NCI-H526 (cell line): ENCODE measurements at regions not wholly inside any gene's neighbourhood (a gene's known extent, or its start where the extent isn't known, plus 50 kb on each side); places are given as distances from the start of the nearest gene placed in this dataset.
A peak's percentile ranks its signal among the peaks of the same experiment; 100 is the strongest.
"Not testable (repeated sequence)": the region's sequence is repeated elsewhere in the genome, so short reads cannot be mapped to it uniquely, and the experiment has no call there.

Experiments
- DNase-seq, 2 experiments: peaks; one replicate each; lab custom pipeline; 2025; lab: John Stamatoyannopoulos, UW

DNA sequence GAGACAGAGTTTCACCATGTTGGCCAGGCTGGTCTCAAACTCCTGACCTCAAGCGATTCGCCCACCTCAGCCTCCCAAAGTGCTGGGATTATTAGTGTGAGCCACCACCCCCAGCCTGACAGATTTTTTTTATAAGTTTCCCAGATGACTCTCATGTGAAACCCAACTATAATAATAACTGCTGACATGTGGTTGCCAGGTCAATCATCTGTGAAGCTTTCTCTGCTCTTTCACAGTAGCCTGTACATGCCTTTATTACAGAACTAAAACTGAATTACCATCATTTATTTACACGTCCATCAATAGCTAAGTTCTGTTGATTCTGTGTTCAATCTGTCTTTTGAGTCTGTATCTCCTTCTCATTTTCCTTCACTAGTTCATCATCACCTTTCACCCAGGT lies 218.5 kb downstream of the RPS29 start:
- DNase-seq = no peak

DNA sequence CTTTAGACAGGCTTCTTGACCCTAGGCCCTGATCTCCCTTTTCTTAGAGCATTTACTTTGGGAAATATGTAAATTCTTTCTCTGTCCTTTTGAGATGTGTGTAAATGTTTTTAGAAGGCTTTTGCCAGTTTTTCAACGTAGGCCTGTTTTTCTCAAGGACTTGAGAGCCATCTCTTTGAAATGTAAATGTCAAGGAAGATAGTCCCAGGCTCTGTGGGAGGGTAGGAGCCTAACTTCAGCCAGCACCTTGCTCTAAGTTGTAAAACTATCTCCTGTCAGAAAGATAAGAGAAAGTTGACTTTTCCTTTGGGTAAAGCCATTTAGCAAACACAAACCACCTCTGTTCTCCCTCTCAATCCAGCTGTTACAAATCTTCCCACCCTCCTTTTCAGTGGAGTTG lies 219.8 kb downstream of the RPS29 start:
- DNase-seq = no peak

DNA sequence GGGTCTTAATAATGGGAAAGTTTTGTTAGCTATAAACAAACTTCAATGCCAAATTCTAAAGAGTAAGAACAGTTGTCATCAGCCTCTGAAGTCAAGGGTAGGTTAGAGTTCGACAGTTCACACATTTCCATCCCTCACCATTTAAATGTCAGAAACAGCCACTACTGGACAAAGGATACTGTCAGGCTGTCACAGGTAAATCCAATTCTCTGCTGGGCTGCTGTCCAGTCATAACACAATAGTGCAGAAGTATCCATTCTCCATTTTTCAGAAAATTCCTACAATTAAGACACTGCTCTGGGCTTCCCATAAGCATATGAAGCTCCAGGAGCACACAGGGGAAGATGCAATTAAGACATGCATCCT lies 221.4 kb downstream of the RPS29 start:
- DNase-seq = no peak

DNA sequence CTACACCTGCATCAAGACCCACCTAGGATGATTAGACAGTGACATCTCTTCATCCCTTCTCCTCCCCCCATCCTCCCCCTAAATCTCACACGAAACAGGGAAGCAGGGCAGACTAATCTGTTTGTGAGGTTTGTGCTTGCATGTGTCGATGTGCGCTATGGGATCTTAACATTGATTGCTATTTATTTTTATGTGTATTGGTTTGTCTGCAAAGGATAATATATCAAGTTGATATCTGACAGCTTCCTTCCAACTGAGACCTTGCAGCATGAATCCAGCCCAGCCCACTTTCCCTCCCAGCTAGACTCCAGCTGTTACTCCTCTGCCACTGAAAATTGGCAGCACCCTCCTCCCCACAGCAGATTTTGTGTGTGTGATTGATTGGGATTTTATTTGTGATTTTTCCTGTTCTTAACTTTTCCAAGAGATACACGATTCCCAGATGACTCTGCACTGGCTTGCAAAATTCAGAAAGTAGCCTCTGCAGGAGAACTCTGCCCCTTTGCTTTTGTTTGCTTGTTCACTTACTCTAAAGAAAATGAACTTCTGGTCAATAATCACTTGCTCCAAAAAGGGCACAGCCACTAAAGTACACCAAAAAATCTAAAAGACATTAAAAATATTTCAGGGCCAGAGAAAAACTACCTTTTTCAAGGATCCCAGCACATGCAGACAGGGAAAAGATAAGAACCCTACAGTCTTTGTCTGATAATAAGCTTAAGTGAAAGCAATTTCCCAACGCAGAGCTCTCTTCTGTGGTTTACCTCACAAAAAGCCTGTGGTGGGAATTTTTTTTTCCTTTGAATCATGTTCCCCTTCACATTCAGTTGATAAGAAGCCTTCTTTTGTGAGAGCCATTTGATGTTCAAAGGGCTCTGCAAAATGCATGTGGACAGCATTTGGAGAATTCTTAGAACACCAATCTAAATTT lies 222.1 kb downstream of the RPS29 start:
- no peak for DNase-seq

DNA sequence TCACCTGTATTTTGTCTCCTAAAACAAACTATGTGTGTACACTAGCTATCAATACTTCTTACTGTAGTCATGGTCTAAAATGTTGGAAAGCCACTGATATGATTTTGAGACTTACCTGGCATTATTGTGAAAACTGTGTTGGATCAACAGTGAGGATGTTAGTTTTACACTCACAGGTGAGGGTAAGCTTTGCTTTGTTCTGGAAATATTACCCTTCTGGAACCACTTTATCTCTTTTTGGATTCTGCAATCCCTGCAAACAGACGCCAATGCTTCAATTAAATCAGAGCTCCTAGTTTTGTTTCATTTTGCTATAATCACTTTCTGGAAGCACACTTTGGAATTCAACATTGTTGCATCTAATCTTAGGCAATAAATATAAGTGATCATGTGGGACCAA lies 223.3 kb downstream of the RPS29 start:
- DNase-seq = no peak

DNA sequence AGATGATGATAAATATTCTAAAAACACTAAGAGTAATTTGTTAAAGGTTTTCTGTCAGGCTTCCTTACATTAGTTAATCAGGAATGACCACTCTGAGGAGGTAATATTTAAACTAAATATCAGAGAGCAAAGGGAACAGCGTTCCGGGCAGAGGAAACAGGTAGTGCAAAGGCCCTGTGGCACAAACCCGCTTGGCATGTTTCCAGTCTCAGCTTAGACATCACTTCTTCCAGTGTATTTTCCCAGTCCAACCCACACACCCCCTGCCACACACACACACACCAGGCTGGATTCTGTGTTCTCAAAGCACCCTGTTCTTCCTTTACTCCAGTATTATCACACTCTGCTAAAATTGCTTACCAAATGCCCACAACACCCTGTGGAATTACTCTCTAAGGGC lies 247.1 kb downstream of the RPS29 start:
- DNase-seq = no peak

DNA sequence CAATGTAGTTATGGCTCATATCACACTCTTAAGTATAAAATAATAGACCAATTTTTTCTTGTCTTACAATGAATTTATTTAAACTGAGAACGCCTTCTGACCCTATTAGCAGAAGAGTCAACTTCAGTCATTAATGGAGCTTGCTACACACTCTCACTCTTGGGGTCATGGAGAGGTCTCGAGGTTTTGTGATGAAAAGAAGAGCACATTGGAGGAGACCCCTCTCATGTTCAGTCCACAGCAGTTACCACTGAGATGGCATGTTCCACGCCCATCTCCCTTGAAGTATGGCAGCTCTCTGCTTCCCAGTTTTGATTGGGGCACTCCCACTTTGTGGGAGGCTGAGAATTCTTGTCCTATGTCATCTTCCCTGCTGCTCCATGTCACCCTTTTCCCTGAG lies 266.4 kb downstream of the RPS29 start:
- DNase-seq = no peak

DNA sequence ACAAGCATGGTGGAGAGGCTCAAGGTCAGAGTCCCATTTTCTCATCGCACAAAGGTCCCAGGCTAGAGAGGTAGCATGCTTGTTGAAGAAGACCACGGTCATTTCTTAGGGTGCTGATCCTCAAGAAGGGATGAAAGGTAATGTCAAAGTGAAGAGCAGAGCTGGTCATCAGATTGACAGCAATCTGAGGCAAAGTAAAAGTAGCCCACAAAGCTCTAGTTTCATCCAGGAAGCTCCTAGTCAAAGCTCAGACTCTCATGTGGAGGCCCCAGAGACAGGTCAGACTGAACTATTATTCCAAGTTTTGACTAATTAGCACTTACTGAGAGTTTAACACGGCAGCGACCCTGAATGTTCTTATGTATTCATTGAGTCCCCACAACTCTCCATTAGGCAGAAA lies 270.6 kb downstream of the RPS29 start:
- no peak for DNase-seq

DNA sequence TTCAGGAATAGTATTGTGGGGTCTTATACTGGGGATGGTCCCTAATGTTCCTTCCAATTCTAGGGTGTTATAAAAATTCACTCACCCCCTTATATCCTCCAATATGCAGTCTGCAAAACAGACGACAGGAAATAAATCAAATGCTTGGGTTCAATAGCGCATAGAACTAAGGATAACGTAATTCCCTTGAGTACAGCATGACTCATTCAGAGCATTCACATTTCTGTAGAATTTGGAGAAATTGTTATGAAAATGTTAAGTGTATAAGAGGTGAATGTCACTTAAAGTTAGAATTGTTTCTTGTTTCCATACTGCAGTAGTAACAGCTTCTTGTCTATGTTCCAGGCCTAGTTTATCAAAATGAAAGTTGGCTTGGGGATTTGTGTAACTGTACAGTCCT lies 271.4 kb downstream of the RPS29 start:
- DNase-seq = no peak

DNA sequence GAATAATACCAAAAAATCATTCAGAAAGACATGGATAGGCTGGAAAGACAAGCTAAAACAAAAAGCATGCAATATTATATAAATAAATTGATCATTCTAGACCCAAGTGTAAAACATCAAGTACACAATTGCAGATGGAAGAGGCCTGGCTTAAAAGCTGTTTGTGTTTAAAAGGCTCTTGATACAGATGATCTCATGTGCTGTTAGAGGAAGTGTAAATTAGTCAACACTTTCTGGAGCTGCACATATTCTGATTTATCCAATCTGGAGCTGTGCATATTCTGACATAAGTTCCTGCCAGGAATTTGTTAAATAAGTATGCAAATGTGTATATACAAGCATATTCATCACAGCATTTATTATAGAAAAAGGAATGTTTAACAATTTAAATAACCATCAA lies 273.1 kb downstream of the RPS29 start:
- DNase-seq = no peak

DNA sequence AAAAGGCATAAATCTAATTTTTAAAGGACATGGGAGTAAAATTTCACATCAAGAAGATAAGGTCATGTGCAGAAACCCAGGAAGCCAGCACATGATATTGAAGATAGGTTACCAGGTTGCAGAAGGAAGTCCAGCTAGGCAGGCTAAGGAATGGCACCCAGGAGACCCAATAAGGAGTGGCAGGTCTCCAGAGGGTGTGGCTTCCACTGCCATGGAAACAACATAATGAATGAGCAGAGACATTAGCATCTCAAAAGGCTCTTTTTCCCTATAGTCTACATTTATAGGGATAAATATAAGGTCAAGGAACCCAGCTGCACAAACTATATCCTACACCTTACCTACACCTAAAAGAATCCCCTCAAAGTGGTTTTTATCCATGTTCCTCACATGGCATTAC lies 275.9 kb downstream of the RPS29 start:
- no peak for DNase-seq

DNA sequence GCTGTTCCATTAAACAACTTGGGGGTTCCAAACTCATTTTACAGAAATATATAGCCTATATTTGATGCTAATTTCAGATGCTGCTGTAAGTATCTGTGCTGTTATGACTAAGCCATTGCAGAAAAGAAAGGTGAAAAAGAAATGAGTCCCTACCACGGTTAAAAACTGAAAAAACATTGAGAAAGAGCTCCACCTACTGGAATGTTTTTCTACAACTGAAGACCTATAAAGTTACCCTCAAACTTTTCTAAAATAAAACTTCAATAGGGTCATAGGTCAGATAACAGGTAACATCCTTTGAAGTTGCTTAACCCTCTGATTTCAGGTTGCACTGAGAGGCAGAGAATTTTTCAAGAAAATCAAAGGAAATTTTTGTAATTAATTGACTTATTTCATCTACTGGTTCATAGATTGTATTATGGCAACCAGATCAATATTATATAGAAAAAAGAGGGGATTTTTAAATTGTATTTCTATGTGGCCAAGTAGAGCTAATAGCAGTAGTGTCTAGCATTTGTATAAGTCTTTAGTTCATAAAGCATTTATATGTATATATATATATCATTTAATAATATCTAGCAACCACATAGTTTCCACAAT lies 279.9 kb downstream of the RPS29 start:
- DNase-seq = peak; percentile 20 to 70

DNA sequence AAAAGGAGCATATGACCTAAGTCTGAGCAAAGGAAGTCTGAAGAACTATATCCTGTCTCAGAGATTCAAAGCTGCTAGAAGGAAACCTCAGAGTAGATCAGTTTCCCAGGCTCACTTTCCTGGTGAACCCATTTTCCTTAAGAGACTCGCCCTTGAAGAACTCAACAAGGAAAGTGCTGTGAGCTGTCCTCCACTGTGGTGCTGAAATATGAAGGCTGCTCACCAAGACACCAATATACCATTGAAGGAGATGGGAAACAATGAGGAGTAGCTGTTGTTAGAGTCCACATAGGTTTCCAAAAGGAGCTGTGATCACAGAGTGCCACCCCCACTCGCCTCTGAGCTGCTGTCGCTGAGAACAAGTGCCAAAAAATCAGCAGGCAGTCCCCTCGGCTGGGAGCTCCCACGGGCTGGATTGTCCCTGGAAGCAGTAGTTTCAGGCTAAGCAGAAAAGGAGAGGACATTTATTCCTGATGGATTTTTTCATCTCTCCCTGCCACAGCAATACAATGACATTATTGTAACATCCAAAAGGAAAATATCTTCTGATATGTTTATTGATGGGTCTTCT lies 282.1 kb downstream of the RPS29 start:
- DNase-seq = no peak

DNA sequence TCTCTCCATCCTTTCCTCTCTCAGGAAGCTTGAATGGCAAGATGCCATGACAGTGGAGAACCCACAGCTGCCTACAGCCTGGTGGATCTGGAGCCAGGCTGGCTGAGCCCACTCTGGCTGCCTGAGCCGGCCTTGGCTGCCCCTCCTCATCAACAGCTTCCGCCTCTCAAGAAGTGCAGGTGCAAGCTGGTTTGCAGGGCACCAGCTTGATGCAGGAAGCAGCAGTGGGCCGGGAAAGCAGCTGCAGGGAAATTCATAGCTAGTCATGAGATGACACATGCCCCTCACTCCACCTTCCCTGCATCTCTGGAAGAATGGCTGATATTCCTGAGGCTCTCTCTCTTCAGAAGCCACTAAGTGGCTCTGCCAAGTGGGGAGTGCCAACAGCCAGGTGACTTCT lies 289.1 kb downstream of the RPS29 start:
- peak in 1 of 2 experiments; percentile 48 for DNase-seq

DNA sequence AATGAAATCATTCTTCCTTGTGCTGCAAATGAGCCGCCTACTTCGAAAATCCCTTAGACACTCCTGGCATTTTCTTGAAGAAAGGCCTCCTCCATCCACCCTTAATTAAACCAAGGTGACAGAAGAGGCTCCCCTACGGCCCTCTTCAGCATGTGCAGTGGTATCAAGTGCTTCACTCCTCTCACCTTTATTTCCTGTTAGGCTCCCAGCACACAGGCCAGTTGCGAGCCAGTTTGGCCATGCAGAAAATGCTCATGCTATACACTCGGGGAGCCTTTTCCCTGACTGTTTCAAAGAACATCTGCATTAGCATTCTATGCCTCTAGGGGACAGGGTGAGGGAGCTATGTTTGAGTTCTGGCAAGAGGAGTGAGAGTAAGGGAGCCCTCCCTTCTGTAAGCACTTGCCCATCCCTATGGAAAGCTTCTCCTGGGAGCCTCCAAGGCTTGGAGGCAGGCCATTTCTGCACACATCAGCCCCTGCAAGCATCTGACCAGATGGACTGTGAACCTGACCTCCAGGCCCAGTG lies 291.5 kb downstream of the RPS29 start:
- peak in 1 of 2 experiments; percentile 2 for DNase-seq

DNA sequence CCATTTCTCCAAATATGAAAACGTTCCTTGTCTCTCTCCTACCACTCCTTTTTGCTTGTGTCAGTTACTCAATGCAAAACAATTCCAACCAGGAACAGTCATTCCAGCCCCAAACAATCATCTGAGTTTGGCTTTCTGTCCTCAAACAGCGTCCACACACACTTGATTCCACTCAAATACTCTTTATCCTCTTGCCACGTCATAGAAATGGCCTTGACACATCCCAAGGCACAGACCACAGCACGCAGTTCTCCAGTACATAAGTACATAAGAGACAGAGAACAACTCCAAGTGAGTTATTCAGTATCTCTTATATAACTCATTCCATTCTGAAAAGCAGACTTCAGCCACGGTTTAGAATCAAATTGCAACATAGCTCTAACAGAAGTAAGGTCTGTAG lies 299.2 kb downstream of the RPS29 start:
- DNase-seq = no peak

DNA sequence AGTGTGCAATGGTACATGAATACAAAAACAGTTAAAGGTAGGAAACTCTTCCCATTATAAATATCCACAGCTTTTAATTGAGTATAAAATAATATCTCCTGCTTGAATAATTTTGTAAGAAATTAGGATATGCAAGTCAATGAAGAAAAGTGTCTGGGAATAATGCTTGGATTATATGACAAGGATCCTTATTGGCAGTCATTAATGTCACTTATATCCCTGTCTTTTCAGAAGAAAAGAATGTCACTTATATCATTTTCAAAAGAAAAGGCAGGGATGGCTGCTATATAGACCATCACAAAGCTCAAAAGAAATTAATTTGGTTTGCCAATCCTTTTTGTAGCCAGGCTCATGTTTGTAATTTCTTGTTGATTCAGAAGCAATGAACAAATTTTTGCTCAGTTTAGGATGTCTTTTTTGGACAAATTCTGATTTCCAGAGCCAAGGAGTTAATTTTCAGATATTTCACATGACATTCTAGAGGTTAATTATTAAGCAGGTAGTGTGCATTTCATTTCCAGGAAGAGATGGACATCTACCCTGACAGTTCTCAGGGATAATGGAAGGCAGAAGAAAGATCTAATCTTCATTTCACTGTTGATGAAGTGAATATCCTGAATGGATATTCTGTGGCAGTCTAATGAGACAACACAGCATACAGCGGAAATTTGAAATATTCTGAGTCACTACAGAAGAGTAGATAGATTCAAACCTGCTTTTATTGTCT lies 299.8 kb downstream of the RPS29 start:
- DNase-seq = no peak

DNA sequence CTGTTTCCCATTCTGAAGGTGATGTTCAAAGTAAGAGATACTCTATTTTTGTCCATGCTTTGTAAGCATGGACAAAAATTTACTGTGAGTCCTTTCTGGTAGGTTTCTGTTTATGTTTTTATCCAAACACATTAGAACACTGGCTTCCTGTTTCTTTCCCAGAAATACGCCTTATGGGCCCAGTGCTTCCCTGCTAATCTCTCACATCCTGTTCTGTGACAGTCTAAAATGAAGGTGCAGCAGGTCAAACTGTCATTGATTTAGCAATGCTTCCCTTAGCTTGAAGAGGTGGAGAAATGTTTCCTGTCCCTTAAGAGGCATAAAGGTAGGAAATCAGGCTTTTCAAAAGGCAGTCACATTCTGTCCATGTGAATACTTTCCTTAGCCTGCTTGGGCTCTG lies 305.6 kb downstream of the RPS29 start:
- DNase-seq = no peak

DNA sequence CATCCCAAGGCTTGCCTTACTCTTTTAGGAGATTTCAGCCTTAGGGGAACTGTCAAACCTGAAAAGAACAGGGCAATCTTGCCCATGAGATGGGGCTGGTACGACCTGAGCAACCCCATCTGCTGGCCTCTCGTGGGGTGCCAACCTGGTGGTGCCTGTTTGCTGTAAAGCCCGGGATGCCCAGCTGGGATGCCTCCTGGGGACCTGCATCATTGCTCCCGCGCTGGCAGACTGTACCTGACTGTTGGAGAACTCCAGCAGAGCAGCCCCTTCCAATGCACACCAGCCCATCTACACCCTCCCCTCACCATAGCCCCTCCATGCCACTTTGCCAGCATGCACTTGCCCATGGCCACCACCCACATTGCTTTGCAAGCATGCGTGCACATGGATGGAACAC lies 335.7 kb downstream of the RPS29 start:
- no peak for DNase-seq

DNA sequence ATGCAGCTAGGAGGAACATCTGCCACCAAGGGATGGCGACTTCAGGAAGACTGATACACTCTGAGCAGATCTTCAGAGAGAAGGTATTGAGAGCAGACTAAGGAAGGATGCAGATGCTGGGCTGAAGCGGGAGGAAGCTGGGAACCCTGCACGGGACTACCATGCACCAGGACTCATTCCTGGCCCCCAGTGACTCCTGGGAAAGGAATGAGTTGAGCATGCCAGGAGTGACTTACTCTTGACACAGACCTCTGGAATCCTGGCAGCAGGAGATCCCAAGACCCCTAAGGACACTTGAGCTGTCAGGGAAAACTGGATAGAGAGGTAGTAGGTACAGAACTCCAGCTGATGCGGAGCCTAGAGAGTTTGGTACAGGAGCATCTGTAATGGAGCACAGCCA lies 336.1 kb downstream of the RPS29 start:
- no peak for DNase-seq

DNA sequence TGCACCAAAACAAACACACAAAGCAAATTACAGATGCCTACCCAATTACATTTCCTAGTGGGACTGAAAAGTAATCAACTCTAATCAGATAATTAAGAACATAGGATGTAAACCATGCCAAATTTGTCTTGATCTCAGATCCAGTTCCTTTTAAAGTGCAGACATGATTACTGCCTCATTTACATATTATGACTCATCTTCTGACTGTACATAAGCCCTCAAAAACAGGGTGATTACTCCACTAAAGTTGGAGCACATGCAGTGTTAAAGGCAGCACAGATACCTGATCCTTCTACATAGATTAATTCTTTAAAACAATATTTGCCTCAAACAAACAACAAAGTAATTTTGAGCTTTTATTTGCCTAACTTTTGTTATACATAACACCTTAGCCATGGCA lies 337.2 kb downstream of the RPS29 start:
- no peak for DNase-seq

DNA sequence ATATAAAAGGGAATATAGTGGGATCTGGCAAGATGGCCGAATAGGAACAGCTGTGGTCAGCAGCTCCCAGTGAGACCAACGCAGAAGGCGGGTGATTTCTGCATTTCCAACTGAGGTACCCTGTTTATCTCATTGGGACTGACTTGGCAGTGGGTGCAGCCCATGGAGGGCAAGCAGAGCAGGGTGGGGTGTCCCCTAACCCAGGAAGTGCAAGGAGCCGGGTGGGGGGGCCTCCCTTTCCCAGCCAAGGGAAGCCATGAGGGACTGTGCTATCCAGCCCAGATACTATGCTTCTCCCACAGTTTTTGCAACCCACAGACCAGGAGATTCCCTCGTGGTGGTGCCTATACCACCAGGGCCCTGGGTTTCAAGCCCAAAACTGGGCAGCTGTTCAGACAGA lies 342.4 kb downstream of the RPS29 start:
- DNase-seq = not testable (repeated sequence)

DNA sequence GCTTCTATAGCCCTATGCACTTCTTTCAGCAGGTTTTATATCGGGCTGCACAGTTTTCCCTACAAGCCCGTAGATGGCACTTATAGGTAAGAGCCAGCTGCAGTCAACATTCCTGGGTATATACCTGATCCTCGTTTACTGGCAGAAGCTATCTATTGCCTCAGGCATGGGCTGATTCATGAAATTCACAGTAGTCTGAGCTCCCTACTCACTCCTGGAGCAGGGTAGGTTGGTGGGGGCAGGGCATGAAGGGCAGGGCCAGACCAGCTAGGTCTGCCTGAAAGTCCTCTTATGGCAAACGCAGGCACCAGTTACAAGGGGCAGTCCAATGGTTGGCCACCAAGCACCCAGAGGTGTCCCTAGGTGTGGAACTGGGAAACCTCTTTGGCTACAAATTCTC lies 345.8 kb downstream of the RPS29 start:
- DNase-seq = no peak
